NAMALWA (cell line): ENCODE measurements at regions not wholly inside any gene's neighbourhood (a gene's known extent, or its start where the extent isn't known, plus 50 kb on each side); places are given as distances from the start of the nearest gene placed in this dataset.
"Not testable (repeated sequence)": the region's sequence is repeated elsewhere in the genome, so short reads cannot be mapped to it uniquely, and the experiment has no call there.

ENCODE experiments used
- DNase-seq: peaks from one replicate; pipeline ENCODE4 v3.0.0-alpha.2; 2015; ENCODE audit warnings: low spot score

GRCh38 chr12:33589576-33590114 is 150.0 kb upstream of the SYT10 start:
- DNase-seq, result no peak

GRCh38 chr12:33593753-33594152 is 154.1 kb upstream of the SYT10 start:
- no peak for DNase-seq

GRCh38 chr12:33596061-33596460 is 156.4 kb upstream of the SYT10 start:
- no peak for DNase-seq

GRCh38 chr12:33596814-33597213 is 157.2 kb upstream of the SYT10 start:
- DNase-seq, result no peak

GRCh38 chr12:33602515-33602914 is 162.9 kb upstream of the SYT10 start:
- DNase-seq, result no peak

- DNase-seq, result peak; percentile 55
Measured at GRCh38 chr12:33605757-33606156, 166.1 kb upstream of the SYT10 start.

- no peak for DNase-seq
Measured at GRCh38 chr12:33609910-33610309, 170.3 kb upstream of the SYT10 start.

GRCh38 chr12:33614630-33615029 is 175.0 kb upstream of the SYT10 start:
- no peak for DNase-seq

- DNase-seq, result no peak
Measured at GRCh38 chr12:33617218-33617617, 177.6 kb upstream of the SYT10 start.

- peak; percentile 9 for DNase-seq
Measured at GRCh38 chr12:33628087-33628486, 188.5 kb upstream of the SYT10 start.

- DNase-seq, result no peak
Measured at GRCh38 chr12:33634544-33634943, 194.9 kb upstream of the SYT10 start.

- DNase-seq, result not testable (repeated sequence)
Measured at GRCh38 chr12:33636930-33637329, 197.3 kb upstream of the SYT10 start.

GRCh38 chr12:33639975-33640374 is 200.4 kb upstream of the SYT10 start:
- DNase-seq, result no peak

GRCh38 chr12:33649992-33650391 is 210.4 kb upstream of the SYT10 start:
- no peak for DNase-seq

GRCh38 chr12:33650832-33651231 is 211.2 kb upstream of the SYT10 start:
- no peak for DNase-seq

GRCh38 chr12:33653362-33653761 is 213.7 kb upstream of the SYT10 start:
- no peak for DNase-seq

GRCh38 chr12:33654313-33654712 is 214.7 kb upstream of the SYT10 start:
- no peak for DNase-seq

GRCh38 chr12:33663000-33663654 is 223.5 kb upstream of the SYT10 start:
- DNase-seq, result no peak

GRCh38 chr12:33669349-33669748 is 229.7 kb upstream of the SYT10 start:
- no peak for DNase-seq

GRCh38 chr12:33670284-33670683 is 230.7 kb upstream of the SYT10 start:
- no peak for DNase-seq

- no peak for DNase-seq
Measured at GRCh38 chr12:33671676-33672075, 232.1 kb upstream of the SYT10 start.

GRCh38 chr12:33672836-33673577 is 233.4 kb upstream of the SYT10 start:
- DNase-seq, result no peak

- no peak for DNase-seq
Measured at GRCh38 chr12:33676866-33677265, 237.2 kb upstream of the SYT10 start.
